ENCODE measurements at regions not wholly inside any gene's neighbourhood (a gene's known extent, or its start where the extent isn't known, plus 50 kb on each side); places are given as distances from the start of the nearest gene placed in this dataset.

- DNase-seq, result no peak
Measured at GRCh38 chr1:209046935-209047334, 536.6 kb upstream of the CAMK1G start.

GRCh38 chr1:209048941-209049669 lies 534.4 kb upstream of the CAMK1G start:
- no peak for DNase-seq

- no peak for DNase-seq
Measured at GRCh38 chr1:209051570-209051969, 531.9 kb upstream of the CAMK1G start.

- DNase-seq, result no peak
Measured at GRCh38 chr1:209053587-209053986, 529.9 kb upstream of the CAMK1G start.

GRCh38 chr1:209057083-209057482 lies 526.4 kb upstream of the CAMK1G start:
- no peak for DNase-seq

GRCh38 chr1:209057901-209058300 lies 525.6 kb upstream of the CAMK1G start:
- no peak for DNase-seq

GRCh38 chr1:209059376-209059775 lies 524.1 kb upstream of the CAMK1G start:
- DNase-seq, result no peak

GRCh38 chr1:209059981-209060380 lies 523.5 kb upstream of the CAMK1G start:
- DNase-seq, result no peak

GRCh38 chr1:209062081-209062620 lies 521.4 kb upstream of the CAMK1G start:
- DNase-seq, result no peak

- no peak for DNase-seq
Measured at GRCh38 chr1:209062863-209063262, 520.7 kb upstream of the CAMK1G start.

GRCh38 chr1:209063767-209064659 lies 519.5 kb upstream of the CAMK1G start:
- DNase-seq, result no peak

GRCh38 chr1:209064850-209065706 lies 518.4 kb upstream of the CAMK1G start:
- no peak for DNase-seq

- no peak for DNase-seq
Measured at GRCh38 chr1:209072481-209072880, 511.0 kb upstream of the CAMK1G start.

GRCh38 chr1:209073879-209074278 lies 509.6 kb upstream of the CAMK1G start:
- no peak for DNase-seq

GRCh38 chr1:209074575-209075250 lies 508.8 kb upstream of the CAMK1G start:
- no peak for DNase-seq

- no peak for DNase-seq
Measured at GRCh38 chr1:209076688-209077087, 506.8 kb upstream of the CAMK1G start.

- no peak for DNase-seq
Measured at GRCh38 chr1:209080170-209080781, 503.2 kb upstream of the CAMK1G start.

- no peak for DNase-seq
Measured at GRCh38 chr1:209086486-209087192, 496.9 kb upstream of the CAMK1G start.

GRCh38 chr1:209094384-209094783 lies 489.1 kb upstream of the CAMK1G start:
- DNase-seq, result no peak

GRCh38 chr1:209095627-209096595 lies 487.6 kb upstream of the CAMK1G start:
- DNase-seq, result no peak
